ENCODE measurements at regions not wholly inside any gene's neighbourhood (a gene's known extent, or its start where the extent isn't known, plus 50 kb on each side); places are given as distances from the start of the nearest gene placed in this dataset.

DNA sequence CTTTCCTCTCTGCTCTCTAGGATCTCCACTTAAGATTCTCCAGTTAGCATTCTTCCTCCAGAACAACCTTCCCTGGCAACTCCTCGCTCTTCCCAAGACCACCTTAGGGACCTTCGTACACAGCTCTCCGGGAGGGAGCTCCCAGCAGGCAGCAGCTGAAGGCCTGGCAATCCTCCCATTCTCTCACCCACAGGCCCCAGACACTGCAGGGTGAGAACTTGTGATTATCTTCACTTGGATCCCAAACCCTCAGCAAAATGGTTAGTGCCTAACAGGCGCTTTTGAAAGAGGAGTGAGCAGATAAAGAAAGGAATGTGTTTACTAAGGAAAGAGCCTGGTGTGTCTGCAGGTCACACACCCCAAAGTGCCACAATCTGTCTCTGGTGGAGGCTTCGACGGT lies 83.8 kb upstream of the SNTG2 start:
- TF ChIP-seq, protein P1, sequence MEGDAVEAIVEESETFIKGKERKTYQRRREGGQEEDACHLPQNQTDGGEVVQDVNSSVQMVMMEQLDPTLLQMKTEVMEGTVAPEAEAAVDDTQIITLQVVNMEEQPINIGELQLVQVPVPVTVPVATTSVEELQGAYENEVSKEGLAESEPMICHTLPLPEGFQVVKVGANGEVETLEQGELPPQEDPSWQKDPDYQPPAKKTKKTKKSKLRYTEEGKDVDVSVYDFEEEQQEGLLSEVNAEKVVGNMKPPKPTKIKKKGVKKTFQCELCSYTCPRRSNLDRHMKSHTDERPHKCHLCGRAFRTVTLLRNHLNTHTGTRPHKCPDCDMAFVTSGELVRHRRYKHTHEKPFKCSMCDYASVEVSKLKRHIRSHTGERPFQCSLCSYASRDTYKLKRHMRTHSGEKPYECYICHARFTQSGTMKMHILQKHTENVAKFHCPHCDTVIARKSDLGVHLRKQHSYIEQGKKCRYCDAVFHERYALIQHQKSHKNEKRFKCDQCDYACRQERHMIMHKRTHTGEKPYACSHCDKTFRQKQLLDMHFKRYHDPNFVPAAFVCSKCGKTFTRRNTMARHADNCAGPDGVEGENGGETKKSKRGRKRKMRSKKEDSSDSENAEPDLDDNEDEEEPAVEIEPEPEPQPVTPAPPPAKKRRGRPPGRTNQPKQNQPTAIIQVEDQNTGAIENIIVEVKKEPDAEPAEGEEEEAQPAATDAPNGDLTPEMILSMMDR (IDR thresholded peaks at IDR 0.05) = no peak
- TF ChIP-seq POLR2A (IDR thresholded peaks at IDR 0.05) (no peak), POLR2AphosphoS5 (IDR thresholded peaks at IDR 0.05) (no peak)

All from prostate gland (tissue), 2 donors.